ENCODE measurements at regions not wholly inside any gene's neighbourhood (a gene's known extent, or its start where the extent isn't known, plus 50 kb on each side); places are given as distances from the start of the nearest gene placed in this dataset.

DNA sequence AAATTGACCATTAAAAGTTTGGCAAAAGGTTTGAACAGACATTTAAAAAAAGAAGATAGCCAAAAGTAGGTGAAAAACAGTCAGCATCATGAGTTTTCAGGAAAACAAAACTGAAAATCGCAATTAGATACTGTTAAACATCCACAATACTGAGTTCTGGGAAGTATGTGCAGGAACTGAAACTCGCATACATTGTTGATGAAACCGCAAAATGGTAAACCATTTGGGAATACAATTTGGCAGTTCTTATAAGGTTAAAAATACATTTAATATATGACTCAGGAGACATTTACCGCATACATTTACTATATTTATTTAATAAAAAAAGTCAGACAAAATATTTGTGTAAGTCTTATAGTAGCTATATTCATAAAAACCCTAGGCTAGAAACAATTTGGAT, 393.2 kb downstream of the COL11A1 start:
- TF ChIP-seq YY1 (IDR thresholded peaks at IDR 0.05; ENCODE audit: low read depth): no peak
- TF ChIP-seq EP300 (IDR thresholded peaks at IDR 0.05; ENCODE audit: borderline replicate concordance): no peak
- no peak for TF ChIP-seq ZBTB7A (IDR thresholded peaks at IDR 0.05; ENCODE audit: low read depth)
- no peak for TF ChIP-seq FOXM1 (IDR thresholded peaks at IDR 0.05; ENCODE audit: borderline replicate concordance, low read depth)
- TF ChIP-seq CEBPB (IDR thresholded peaks at IDR 0.05): no peak
- TF ChIP-seq CREB1 (IDR thresholded peaks at IDR 0.05; ENCODE audit: low read depth): no peak
